HL-60/S4 treated with phorbol 12-myristate 13-acetate at 8.2 ng/mL for 4 days and 3 days (cell line): ENCODE measurements at regions not wholly inside any gene's neighbourhood (a gene's known extent, or its start where the extent isn't known, plus 50 kb on each side); places are given as distances from the start of the nearest gene placed in this dataset.

Experiments
- in situ Hi-C: fragments of 300-500 bp; cut with MboI; formaldehyde crosslinking; loops from 2 replicates; pipeline ENCODE4 v1.15.0; 2022; ENCODE audit warnings: low sequenced_read_pairs

DNA sequence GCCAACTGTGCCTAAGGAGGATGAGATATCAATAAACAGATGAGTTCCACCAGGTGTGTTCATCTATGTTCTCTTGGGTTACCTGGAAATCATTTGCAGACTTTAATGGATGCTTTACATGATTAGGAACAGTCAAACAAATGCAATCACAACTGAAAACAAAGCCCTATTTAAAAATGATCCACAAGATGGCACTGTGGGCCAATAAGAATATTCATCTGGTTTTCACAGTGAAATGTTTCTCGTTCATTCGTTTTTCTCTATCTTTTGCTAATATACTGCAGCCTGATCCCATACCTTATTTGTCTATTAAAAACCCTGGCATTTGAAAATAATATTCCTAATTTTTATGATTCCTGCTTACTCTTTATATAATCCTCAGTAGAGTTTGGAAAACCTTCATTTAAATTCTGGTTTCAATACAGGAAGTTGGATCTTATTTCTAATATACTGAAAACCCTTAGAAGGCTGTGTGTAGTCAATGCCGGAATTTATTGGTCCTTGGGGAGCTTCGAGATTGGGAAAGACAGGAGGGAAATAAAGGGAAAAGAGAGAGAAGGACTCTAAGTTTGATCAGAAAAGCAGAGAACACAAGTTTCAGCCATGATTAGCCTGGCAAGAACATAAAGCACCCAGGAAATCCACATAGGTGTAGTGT, 63.8 kb upstream of the TAPT1 start:
- in situ Hi-C loops: loop anchor here (25.0 kb wide), 2 partner anchors 147 to 1172 kb away; no protein-coding TSS in a partner anchor

DNA sequence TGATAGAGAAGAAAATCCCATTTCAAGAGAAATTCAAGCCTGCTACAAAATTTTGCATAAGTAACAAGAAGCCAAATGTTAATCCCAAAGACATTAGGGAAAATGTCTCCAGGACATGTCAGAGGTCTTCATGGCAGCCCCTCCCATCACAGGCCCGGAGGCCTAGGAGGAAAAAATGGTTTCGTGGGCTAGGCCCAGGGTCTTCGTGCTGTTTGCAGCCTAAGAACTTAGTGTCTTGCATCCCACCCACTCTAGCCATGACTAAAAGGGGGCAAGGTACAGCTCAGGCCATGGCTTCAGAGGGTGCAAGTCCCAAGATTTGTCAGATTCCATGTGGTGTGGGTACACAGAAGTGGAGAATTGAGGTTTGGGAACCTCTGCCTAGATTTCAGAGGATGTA, 57.8 kb upstream of the TAPT1 start:
- in situ Hi-C loops: loop anchor here (25.0 kb wide), 2 partner anchors 153 to 1178 kb away; no protein-coding TSS in a partner anchor

DNA sequence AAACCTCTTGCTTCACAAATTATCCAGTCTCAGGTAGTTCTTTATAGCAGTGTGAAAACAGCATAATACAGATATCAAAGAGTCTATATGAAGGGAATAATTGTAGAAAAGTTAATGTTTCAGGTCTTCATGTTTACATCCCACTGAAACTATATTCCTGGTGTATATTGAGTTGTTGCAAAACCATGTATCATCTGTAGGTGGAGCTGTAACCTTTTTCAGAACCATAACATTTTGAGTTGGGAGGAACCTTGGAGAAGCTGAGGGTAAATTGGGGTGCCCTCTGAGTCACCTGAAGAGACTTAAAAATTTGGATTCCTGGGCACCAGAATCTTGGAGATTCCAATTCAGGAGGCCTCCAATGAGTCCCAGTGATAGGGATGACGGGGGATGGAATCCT, 51.9 kb upstream of the TAPT1 start:
- in situ Hi-C loops: loop anchor here (25.0 kb wide), 2 partner anchors 159 to 1184 kb away; no protein-coding TSS in a partner anchor
